Brain microvascular endothelial cell (primary cell): ENCODE measurements at regions not wholly inside any gene's neighbourhood (a gene's known extent, or its start where the extent isn't known, plus 50 kb on each side); places are given as distances from the start of the nearest gene placed in this dataset.

ENCODE experiments used
- DNase-seq: peaks from one replicate; pipeline ENCODE4 v3.0.0-alpha.2; 2020
- H3K27ac ChIP-seq: fragments of 250-450 bp; sonication (Bioruptor Pico); 2 replicates; pipeline ENCODE4 v1.5.1; 2020; ENCODE audit warnings: mild to moderate bottlenecking, moderate library complexity
- H3K27me3 ChIP-seq: fragments of 250-450 bp; sonication (Bioruptor Pico); replicated peaks from 2 replicates; pipeline ENCODE4 v1.5.1; 2020; ENCODE audit warnings: mild to moderate bottlenecking
- H3K36me3 ChIP-seq: fragments of 250-450 bp; sonication (Bioruptor Pico); replicated peaks from 2 replicates; pipeline ENCODE4 v1.5.1; 2020; ENCODE audit warnings: mild to moderate bottlenecking
- H3K4me3 ChIP-seq: 2 replicates; pipeline ENCODE4 v1.5.1; 2011; ENCODE audit warnings: low read depth, mild to moderate bottlenecking, control low read depth, low read length, moderate library complexity
- in situ Hi-C: cut with HindIII; loops from 2 replicates; pipeline ENCODE4 v1.10.0; 2017; ENCODE audit warnings: low sequenced_read_pairs, low pct_ligation_motif_present
- TF ChIP-seq, protein P1 (sequence below): IDR thresholded peaks from 2 replicates; pipeline ENCODE4 v1.5.1; 2011; ENCODE audit warnings: low read depth, mild to moderate bottlenecking, moderate library complexity, low read length, control low read depth, inconsistent platforms; ENCODE audit errors: missing control alignments

- H3K27me3 ChIP-seq: no peaks in the 10 kb centered on the region
- in situ Hi-C loops: no loop called here
- H3K4me3 ChIP-seq: no peak overlapping the region
- no peak for DNase-seq
- TF ChIP-seq, protein P1, sequence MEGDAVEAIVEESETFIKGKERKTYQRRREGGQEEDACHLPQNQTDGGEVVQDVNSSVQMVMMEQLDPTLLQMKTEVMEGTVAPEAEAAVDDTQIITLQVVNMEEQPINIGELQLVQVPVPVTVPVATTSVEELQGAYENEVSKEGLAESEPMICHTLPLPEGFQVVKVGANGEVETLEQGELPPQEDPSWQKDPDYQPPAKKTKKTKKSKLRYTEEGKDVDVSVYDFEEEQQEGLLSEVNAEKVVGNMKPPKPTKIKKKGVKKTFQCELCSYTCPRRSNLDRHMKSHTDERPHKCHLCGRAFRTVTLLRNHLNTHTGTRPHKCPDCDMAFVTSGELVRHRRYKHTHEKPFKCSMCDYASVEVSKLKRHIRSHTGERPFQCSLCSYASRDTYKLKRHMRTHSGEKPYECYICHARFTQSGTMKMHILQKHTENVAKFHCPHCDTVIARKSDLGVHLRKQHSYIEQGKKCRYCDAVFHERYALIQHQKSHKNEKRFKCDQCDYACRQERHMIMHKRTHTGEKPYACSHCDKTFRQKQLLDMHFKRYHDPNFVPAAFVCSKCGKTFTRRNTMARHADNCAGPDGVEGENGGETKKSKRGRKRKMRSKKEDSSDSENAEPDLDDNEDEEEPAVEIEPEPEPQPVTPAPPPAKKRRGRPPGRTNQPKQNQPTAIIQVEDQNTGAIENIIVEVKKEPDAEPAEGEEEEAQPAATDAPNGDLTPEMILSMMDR: no peak
- no peaks in the 10 kb centered on the region for H3K36me3 ChIP-seq
- H3K27ac ChIP-seq: no peak overlapping the region
Observed at GRCh38 chr5:53827211-53827651, 266.8 kb downstream of the NDUFS4 start.

DNA sequence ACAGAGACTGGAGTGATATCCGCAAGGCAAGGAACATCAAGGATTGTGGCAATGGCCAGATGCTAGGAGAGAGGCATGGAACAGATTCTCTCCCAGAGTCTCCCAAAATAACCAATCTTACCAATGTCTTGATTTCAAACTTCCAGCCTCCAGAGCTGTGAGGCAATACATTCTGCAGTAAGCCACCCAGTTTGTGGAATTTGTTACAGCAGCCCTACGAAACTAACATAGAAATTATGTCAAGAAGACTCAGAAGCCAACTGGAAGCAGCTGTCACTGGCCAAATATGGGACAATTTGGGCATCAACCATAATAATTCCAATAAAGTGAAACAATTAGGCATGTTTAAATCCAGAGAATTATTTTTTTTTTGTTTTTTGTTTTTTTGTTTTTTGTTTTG lies 271.1 kb downstream of the NDUFS4 start:
- no peaks in the 10 kb centered on the region for H3K36me3 ChIP-seq
- no peaks in the 10 kb centered on the region for H3K27me3 ChIP-seq
- DNase-seq: no peak
- TF ChIP-seq, protein P1: no peak
- in situ Hi-C loops: no loop called here
- H3K27ac ChIP-seq: no peak overlapping the region
- no peak overlapping the region for H3K4me3 ChIP-seq
